ENCODE measurements at regions not wholly inside any gene's neighbourhood (a gene's known extent, or its start where the extent isn't known, plus 50 kb on each side); places are given as distances from the start of the nearest gene placed in this dataset.

DNA sequence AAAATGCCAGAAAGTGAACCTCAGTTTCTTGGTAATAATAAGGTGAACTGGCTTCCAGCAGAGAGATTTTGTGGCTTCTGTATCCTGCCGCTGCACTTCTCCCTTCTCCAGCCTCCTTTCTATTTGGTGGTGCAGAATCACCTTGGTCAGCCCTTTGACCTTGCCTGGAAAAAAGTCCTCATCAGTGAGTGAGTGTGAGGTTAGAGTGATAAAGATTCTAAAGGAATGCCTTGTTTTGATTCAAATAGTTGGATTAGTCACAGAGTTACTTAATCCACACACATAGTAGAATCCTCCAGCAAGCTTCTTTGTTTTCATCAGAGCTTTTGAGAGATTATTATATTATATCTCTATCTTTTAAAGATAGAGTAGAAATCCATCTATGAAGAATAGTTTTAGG, 140.9 kb downstream of the KCNRG start:
- H3K4me3 Mint-ChIP-seq, result no peak overlapping the region
- peaks cover 18% of the 10 kb centered on the region for H3K4me1 Mint-ChIP-seq
- no peaks in the 10 kb centered on the region for H3K9me3 Mint-ChIP-seq
- H3K27ac Mint-ChIP-seq (ENCODE audit: low read depth), result no peak overlapping the region
- H3K27me3 Mint-ChIP-seq, result no peaks in the 10 kb centered on the region
- H3K36me3 Mint-ChIP-seq (ENCODE audit: insufficient read depth), result no peaks in the 10 kb centered on the region
- DNase-seq (ENCODE audit: low spot score in 2 of 2) (no peak), ATAC-seq (replicated peaks; ENCODE audit: extremely low read depth, poor library complexity, severe bottlenecking) (no peak)

DNA sequence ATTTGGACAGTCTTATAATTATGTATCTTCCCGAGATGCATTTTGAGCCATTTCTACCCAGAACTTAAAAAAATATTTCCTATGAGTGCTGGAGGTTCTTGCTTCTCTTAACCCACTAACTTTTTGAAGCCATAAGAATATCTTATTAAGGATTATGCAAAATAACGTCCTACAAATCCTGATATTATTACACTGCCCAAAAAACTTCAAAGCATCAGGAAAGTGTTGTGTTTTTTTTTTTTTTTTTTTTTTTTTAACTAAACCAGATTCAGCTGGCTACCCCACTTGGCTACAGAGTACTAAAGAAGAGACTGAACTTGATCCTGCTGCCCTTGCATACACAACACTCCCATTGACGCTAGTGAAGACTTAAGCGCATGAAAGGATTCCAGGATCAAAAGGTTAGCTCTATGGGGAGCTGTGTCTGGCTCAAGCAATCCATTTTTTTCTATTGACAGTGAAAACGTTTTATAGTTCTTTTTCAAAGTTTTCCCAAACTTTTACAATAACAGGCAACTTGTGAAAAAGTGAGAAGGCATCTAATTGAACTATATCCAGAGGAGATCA, 141.4 kb downstream of the KCNRG start:
- peaks cover 18% of the 10 kb centered on the region for H3K4me1 Mint-ChIP-seq
- H3K27ac Mint-ChIP-seq (ENCODE audit: low read depth), result no peak overlapping the region

GRCh38 chr13:50158385-50159165, 143.3 kb downstream of the KCNRG start:
- H3K36me3 Mint-ChIP-seq (ENCODE audit: insufficient read depth), result no peaks in the 10 kb centered on the region
- H3K9me3 Mint-ChIP-seq, result no peaks in the 10 kb centered on the region
- H3K27me3 Mint-ChIP-seq, result no peaks in the 10 kb centered on the region
- no peak overlapping the region for H3K27ac Mint-ChIP-seq (ENCODE audit: low read depth)
- ATAC-seq (replicated peaks; ENCODE audit: extremely low read depth, poor library complexity, severe bottlenecking) (no peak), DNase-seq (ENCODE audit: low spot score in 2 of 2) (no peak)
- no peak overlapping the region for H3K4me3 Mint-ChIP-seq
- H3K4me1 Mint-ChIP-seq, result no peaks in the 10 kb centered on the region

More for the DNA sequence above, 141.4 kb downstream of the KCNRG start:
- no peaks in the 10 kb centered on the region for H3K36me3 Mint-ChIP-seq (ENCODE audit: insufficient read depth)
- H3K9me3 Mint-ChIP-seq, result no peaks in the 10 kb centered on the region
- no peak for DNase-seq (ENCODE audit: low spot score in 2 of 2)
- no peak overlapping the region for H3K4me3 Mint-ChIP-seq
- no peak for ATAC-seq (replicated peaks; ENCODE audit: extremely low read depth, poor library complexity, severe bottlenecking)
- no peaks in the 10 kb centered on the region for H3K27me3 Mint-ChIP-seq

- Mint-ChIP-seq H3K27me3 (no peaks in the 10 kb centered on the region), H3K9me3 (no peaks in the 10 kb centered on the region), H3K4me3 (no peak overlapping the region), H3K4me1 (no peaks in the 10 kb centered on the region), H3K27ac (ENCODE audit: low read depth) (no peak overlapping the region), H3K36me3 (ENCODE audit: insufficient read depth) (no peaks in the 10 kb centered on the region)
- DNase-seq (ENCODE audit: low spot score in 2 of 2) (no peak), ATAC-seq (replicated peaks; ENCODE audit: extremely low read depth, poor library complexity, severe bottlenecking) (no peak)
These were observed 144.4 kb downstream of the KCNRG start for GRCh38 chr13:50159607-50160006.

DNA sequence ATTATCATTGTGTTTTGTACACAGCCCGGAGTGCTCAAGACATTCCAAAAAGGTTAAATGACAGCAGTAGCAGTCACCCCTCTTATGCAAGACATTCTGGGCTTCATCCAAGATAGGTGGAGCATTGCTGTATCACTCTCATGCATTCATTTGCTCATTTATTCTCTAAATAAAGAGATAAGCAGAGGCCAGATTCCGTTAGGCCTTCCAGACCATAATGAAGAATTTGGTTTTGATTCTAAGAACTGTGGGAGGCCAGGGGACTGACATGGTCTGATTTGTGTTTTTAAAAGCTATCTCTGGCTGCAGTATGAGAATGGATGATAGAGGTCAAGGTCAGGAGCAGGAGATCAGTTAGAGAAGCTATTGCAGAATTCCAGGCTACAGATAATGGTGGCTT, 145.8 kb downstream of the KCNRG start:
- no peaks in the 10 kb centered on the region for H3K36me3 Mint-ChIP-seq (ENCODE audit: insufficient read depth)
- DNase-seq (ENCODE audit: low spot score in 2 of 2), result no peak
- no peaks in the 10 kb centered on the region for H3K4me1 Mint-ChIP-seq
- no peaks in the 10 kb centered on the region for H3K27me3 Mint-ChIP-seq
- no peaks in the 10 kb centered on the region for H3K9me3 Mint-ChIP-seq
- H3K4me3 Mint-ChIP-seq, result no peak overlapping the region
- ATAC-seq (replicated peaks; ENCODE audit: extremely low read depth, poor library complexity, severe bottlenecking), result no peak
- no peak overlapping the region for H3K27ac Mint-ChIP-seq (ENCODE audit: low read depth)

GRCh38 chr13:50162001-50162400, 146.8 kb downstream of the KCNRG start:
- no peaks in the 10 kb centered on the region for H3K27me3 Mint-ChIP-seq

GRCh38 chr13:50162567-50162966, 147.3 kb downstream of the KCNRG start:
- H3K36me3 Mint-ChIP-seq (ENCODE audit: insufficient read depth), result no peaks in the 10 kb centered on the region
- ATAC-seq (replicated peaks; ENCODE audit: extremely low read depth, poor library complexity, severe bottlenecking) (no peak), DNase-seq (ENCODE audit: low spot score in 2 of 2) (no peak)
- no peak overlapping the region for H3K4me3 Mint-ChIP-seq
- no peaks in the 10 kb centered on the region for H3K27me3 Mint-ChIP-seq
- H3K4me1 Mint-ChIP-seq, result no peaks in the 10 kb centered on the region
- H3K9me3 Mint-ChIP-seq, result no peaks in the 10 kb centered on the region
- no peak overlapping the region for H3K27ac Mint-ChIP-seq (ENCODE audit: low read depth)

More at GRCh38 chr13:50162001-50162400, 146.8 kb downstream of the KCNRG start:
- Mint-ChIP-seq H3K36me3 (ENCODE audit: insufficient read depth) (no peaks in the 10 kb centered on the region), H3K27ac (ENCODE audit: low read depth) (no peak overlapping the region), H3K9me3 (no peaks in the 10 kb centered on the region), H3K4me1 (no peaks in the 10 kb centered on the region), H3K4me3 (no peak overlapping the region)
- no peak for DNase-seq (ENCODE audit: low spot score in 2 of 2)
- ATAC-seq (replicated peaks; ENCODE audit: extremely low read depth, poor library complexity, severe bottlenecking), result no peak

GRCh38 chr13:50167224-50167947, 152.1 kb downstream of the KCNRG start:
- no peaks in the 10 kb centered on the region for H3K27me3 Mint-ChIP-seq
- ATAC-seq (replicated peaks; ENCODE audit: extremely low read depth, poor library complexity, severe bottlenecking) (no peak), DNase-seq (ENCODE audit: low spot score in 2 of 2) (no peak)
- H3K4me3 Mint-ChIP-seq, result no peak overlapping the region
- no peaks in the 10 kb centered on the region for H3K36me3 Mint-ChIP-seq (ENCODE audit: insufficient read depth)
- H3K27ac Mint-ChIP-seq (ENCODE audit: low read depth), result no peak overlapping the region
- H3K4me1 Mint-ChIP-seq, result no peaks in the 10 kb centered on the region
- no peaks in the 10 kb centered on the region for H3K9me3 Mint-ChIP-seq

DNA sequence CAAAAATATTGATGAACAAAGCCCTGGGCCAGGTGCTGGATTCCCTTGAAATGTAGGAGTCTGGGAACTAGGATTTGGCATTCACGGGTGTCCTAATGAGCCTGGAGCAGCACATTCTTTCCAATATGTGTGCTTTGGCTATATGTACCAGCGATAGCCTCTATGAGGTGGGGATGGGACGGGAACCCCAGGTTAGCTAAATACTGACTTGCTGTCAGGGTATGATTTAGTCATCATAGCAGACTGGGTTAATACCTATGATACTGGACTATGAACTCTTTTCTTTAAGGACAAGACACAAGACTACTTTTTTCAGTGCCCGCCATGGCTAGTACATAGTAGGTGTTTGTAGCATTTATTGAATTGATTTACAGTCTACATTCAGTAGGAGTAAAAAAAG, 152.7 kb downstream of the KCNRG start:
- H3K36me3 Mint-ChIP-seq (ENCODE audit: insufficient read depth), result no peaks in the 10 kb centered on the region

DNA sequence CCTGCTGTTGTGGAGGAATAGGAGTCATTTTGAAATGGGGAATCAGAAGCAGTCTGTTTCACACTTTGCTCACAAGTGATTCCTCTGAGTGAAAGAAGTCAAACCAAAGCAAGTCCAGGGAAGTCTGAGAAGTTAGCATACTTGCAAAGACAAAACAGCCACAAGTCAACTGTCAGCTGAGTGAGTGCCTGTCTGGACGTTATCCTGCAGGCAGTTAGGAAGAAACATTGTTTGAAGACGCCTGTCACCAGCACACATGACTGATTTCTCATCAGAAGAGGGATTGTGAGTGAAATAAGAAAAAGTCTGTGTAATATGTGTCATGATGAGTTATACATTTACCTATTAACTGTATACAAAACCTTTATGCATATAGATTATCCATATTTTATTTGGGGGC, 153.5 kb downstream of the KCNRG start:
- no peak for DNase-seq (ENCODE audit: low spot score in 2 of 2)
- Mint-ChIP-seq H3K27me3 (no peaks in the 10 kb centered on the region), H3K4me3 (no peak overlapping the region), H3K4me1 (no peaks in the 10 kb centered on the region), H3K36me3 (ENCODE audit: insufficient read depth) (no peaks in the 10 kb centered on the region), H3K27ac (ENCODE audit: low read depth) (no peak overlapping the region), H3K9me3 (no peaks in the 10 kb centered on the region)
- ATAC-seq (replicated peaks; ENCODE audit: extremely low read depth, poor library complexity, severe bottlenecking), result no peak

More for the DNA sequence above, 152.7 kb downstream of the KCNRG start:
- ATAC-seq (replicated peaks; ENCODE audit: extremely low read depth, poor library complexity, severe bottlenecking) (no peak), DNase-seq (ENCODE audit: low spot score in 2 of 2) (no peak)
- Mint-ChIP-seq H3K9me3 (no peaks in the 10 kb centered on the region), H3K27me3 (no peaks in the 10 kb centered on the region), H3K27ac (ENCODE audit: low read depth) (no peak overlapping the region), H3K4me3 (no peak overlapping the region), H3K4me1 (no peaks in the 10 kb centered on the region)

GRCh38 chr13:50170447-50171037, 155.3 kb downstream of the KCNRG start:
- H3K9me3 Mint-ChIP-seq, result no peaks in the 10 kb centered on the region
- H3K4me1 Mint-ChIP-seq, result no peaks in the 10 kb centered on the region
- no peaks in the 10 kb centered on the region for H3K27me3 Mint-ChIP-seq
- no peaks in the 10 kb centered on the region for H3K36me3 Mint-ChIP-seq (ENCODE audit: insufficient read depth)
- no peak overlapping the region for H3K4me3 Mint-ChIP-seq
- DNase-seq (ENCODE audit: low spot score in 2 of 2), result no peak
- no peak overlapping the region for H3K27ac Mint-ChIP-seq (ENCODE audit: low read depth)
- ATAC-seq (replicated peaks; ENCODE audit: extremely low read depth, poor library complexity, severe bottlenecking), result no peak

DNA sequence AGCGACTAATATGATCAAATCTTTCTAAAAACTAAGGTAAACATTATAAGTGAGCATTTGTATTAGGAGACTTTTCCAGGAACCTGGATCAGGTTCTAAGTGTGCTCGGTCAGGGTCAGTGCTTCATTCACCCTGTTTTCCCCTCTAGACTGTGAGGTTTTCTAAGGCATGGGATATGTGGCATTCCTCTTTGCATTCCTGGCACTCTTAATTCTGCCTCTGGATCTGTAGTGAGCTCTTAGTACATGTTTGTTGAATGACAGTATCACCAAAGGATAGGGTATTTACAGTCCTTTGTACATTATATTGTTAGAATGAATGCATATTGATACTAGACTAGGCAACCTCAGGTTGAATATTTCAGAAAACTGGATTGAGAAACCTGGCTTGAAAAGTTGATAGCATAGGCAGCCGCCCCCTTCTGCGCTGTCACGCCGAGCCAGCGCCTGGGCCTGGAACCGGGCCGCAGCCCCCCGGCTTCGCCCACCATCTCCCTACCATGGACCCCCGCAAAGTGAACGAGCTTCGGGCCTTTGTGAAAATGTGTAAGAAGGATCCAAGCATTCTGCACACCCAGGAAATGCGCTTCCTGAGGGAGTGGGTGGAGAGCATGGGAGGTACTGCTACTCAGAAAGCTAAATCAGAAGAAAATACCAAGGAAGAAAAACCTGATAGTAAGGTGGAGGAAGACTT, 156.5 kb downstream of the KCNRG start:
- no peak overlapping the region for H3K4me3 Mint-ChIP-seq
- H3K36me3 Mint-ChIP-seq (ENCODE audit: insufficient read depth), result no peaks in the 10 kb centered on the region
- no peaks in the 10 kb centered on the region for H3K27me3 Mint-ChIP-seq
- no peak overlapping the region for H3K27ac Mint-ChIP-seq (ENCODE audit: low read depth)
- DNase-seq (ENCODE audit: low spot score in 2 of 2), result no peak
- H3K4me1 Mint-ChIP-seq, result no peaks in the 10 kb centered on the region
- no peaks in the 10 kb centered on the region for H3K9me3 Mint-ChIP-seq
- ATAC-seq (replicated peaks; ENCODE audit: extremely low read depth, poor library complexity, severe bottlenecking), result no peak

Data from central memory CD8-positive, alpha-beta T cell (primary cell).